PC-3 (cell line): ENCODE measurements at regions not wholly inside any gene's neighbourhood (a gene's known extent, or its start where the extent isn't known, plus 50 kb on each side); places are given as distances from the start of the nearest gene placed in this dataset.

Source experiments
- EZH2 ChIP-seq: fragments of 300-600 bp; sonication (generic); IDR thresholded peaks from one replicate; pipeline ENCODE4 v1.6.1; 2017; ENCODE audit warnings: antibody characterized with exemption, mild to moderate bottlenecking, low read length; ENCODE audit not compliant: unreplicated experiment
- EZH2phosphoT487 ChIP-seq: fragments of 300-600 bp; sonication (generic); IDR thresholded peaks from 2 replicates; pipeline ENCODE4 v1.6.1; 2018; ENCODE audit warnings: mild to moderate bottlenecking, antibody characterized with exemption, low read length, borderline replicate concordance
- TF ChIP-seq, protein P1 (sequence below): fragments of 300-600 bp; sonication (generic); conservative IDR thresholded peaks from 2 replicates; pipeline ENCODE4 v1.5.1; 2017; ENCODE audit warnings: antibody characterized with exemption, low read depth, mild to moderate bottlenecking, low read length

DNA sequence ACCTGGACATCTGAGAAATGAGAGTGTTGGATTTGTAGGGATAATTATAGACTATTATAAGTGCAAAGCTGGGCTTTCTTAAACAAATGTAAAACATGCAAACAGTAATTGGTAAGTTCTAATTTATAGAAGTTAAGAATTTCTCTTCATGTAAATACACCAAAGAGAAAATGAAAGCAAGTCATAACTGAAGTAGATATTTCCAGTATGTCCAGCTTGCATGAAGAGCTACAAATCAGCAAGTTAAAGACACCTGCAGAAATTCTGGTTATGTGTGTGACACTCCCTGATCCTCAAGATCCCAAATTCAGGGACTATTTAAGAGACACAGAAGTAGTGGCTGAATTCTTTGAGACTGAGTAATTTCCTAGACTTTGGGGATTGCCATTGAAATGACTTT, 308.9 kb downstream of the TLE4 start:
- TF ChIP-seq, protein P1, sequence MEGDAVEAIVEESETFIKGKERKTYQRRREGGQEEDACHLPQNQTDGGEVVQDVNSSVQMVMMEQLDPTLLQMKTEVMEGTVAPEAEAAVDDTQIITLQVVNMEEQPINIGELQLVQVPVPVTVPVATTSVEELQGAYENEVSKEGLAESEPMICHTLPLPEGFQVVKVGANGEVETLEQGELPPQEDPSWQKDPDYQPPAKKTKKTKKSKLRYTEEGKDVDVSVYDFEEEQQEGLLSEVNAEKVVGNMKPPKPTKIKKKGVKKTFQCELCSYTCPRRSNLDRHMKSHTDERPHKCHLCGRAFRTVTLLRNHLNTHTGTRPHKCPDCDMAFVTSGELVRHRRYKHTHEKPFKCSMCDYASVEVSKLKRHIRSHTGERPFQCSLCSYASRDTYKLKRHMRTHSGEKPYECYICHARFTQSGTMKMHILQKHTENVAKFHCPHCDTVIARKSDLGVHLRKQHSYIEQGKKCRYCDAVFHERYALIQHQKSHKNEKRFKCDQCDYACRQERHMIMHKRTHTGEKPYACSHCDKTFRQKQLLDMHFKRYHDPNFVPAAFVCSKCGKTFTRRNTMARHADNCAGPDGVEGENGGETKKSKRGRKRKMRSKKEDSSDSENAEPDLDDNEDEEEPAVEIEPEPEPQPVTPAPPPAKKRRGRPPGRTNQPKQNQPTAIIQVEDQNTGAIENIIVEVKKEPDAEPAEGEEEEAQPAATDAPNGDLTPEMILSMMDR: no peak
- no peak for TF ChIP-seq EZH2phosphoT487
- no peak for TF ChIP-seq EZH2
